Fibroblast of skin of right quadriceps (primary cell): ENCODE measurements at regions not wholly inside any gene's neighbourhood (a gene's known extent, or its start where the extent isn't known, plus 50 kb on each side); places are given as distances from the start of the nearest gene placed in this dataset.
"Not testable (repeated sequence)": the region's sequence is repeated elsewhere in the genome, so short reads cannot be mapped to it uniquely, and the experiment has no call there.

Experiments
- DNase-seq: peaks from one replicate; pipeline ENCODE4 v3.0.0-alpha.2; 2013

DNA sequence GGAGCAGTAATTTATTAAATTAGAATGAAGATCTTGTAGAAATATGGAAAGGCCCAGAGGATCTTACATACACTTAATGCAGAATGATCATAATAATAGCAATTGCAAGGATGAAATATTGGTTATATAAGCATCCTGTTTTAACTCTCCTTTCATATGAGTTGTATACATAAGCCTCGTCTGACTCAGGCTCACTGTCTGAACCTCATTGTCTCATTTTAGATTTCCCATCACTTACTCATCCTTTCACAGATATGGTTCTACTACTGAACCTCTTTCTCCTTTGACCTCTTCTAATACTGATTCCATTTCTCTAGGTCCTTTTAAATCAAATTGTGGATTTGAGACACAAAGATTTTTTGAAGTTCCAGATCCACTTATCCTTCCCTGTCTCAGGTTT is 277.3 kb upstream of the TRPC5 start:
- no peak for DNase-seq

DNA sequence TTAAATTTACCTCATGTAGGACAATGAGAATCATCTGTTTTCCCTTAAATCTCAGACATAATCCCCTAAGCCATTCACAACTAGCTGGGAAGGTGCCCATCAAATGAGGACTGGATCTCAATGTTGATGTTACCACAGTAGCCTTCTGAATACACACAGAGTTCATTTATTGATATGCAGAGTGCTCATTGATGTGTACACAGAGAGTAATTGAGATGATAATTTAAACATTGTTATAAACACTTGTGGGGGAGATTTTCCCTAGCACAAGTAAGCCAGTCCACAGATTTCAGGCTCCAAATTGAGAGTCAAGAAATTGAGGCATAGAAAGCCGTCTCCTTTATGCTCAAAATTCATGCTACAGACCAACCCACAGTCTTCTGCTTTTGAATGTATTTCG is 273.4 kb upstream of the TRPC5 start:
- no peak for DNase-seq

DNA sequence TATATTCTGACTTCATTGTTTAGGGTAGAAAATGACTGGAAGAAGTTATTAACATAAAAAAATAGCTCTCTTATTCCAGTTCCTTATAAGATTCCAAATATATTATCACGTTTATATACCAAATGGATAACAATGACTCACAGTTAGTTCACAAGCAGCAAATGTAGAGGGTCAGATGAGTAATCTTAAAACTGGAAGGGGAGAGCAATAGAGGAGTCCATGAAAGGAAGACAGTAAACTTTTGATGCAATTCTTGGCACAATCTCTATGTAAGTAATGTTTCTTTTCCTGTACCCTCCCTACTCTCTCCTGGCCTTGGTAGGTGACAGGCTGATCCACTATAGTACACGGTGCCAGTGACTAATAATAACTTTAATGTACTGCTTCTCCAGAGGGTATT is 259.0 kb upstream of the TRPC5 start:
- DNase-seq = peak; percentile 14

DNA sequence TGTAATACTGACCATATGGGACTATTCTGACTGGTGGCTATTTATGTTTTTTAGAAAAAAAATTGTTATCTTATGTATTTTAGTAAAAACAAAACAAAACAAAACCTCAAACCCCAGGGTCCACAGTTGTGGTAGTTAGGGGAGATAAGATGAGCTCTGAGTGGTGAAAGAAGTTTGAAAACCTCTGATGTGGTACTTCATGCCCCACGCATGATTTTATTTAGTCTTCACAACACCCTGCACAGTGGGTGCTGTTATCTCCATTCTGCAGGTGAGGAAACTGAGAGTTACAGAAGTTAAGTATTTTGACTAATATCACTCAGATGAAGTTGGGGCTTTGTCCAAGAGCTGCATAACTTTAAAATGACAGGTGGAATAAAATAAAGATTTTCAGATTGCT is 230.6 kb upstream of the TRPC5 start:
- no peak for DNase-seq

DNA sequence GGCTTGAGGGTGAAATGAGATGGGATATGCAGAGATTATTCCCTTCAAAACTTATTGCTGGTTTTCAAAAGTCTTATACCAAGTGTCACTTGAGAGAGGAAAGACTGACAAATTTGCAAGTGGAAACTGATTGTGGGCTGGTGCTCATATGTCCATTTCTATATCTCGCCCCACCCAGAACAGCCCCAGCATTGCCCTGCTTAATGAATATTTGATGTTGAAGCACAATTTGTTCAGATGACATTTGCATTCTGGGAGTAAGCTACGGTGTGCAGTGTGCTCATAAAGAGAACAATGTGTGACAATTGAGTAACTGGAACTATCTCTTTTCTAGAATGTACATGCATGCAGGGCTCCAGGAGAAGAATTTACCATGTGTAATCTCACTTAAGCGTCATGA is 223.5 kb upstream of the TRPC5 start:
- no peak for DNase-seq

DNA sequence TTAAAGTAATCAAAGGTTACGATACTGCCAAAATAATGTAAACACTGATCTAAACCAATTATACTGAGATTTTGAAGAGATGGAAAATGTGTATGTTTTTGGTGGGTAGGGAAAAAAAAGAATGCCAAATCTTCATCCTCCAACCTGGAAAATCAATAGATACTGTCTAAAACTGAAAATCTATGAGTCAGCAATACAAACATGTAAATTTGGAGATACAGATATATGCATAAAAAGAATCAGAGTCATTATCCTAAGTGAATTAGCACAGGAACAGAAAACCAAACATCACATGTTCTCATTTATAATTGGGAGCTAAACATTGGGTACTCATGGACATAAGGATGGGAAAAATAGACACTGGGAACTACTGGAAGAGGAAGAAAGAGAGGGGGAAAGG is 197.4 kb upstream of the TRPC5 start:
- DNase-seq = no peak

DNA sequence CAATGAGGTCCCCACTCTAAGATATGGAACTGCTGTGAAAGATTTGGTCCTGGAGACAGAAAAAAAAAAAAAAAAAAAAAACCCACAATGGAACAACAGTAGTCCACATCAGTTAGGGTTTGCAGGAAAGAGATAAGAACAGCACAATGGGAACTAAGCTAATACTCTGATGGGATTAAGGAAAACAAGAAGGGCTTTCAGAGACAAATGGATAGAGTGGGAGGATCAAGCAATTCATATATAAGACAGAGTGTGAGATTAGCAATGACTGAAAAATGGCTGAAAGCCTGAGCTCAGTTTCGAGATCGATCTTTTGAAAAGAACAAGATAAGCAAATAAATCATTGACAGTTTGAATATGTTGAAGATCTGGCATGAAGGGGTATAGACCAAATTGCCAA is 188.4 kb upstream of the TRPC5 start:
- DNase-seq = no peak

DNA sequence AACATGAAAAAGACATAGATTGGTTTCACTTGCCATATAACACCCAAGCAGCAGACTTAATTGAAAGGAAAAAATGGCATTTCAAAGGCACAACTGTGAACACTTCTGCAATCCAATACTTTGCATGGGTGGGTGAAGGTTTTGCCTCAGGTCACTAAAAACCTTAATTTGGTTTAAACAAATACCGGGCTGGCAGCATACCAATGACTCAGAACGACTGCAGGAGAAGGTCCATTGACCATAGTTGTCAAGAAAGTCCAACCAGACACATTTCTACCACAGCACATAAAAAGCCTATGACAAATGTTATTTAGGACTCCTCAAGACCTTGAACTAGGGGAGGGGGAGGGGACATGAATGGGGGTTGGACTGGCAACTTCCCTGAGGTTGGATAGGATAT is 183.6 kb upstream of the TRPC5 start:
- DNase-seq = no peak

DNA sequence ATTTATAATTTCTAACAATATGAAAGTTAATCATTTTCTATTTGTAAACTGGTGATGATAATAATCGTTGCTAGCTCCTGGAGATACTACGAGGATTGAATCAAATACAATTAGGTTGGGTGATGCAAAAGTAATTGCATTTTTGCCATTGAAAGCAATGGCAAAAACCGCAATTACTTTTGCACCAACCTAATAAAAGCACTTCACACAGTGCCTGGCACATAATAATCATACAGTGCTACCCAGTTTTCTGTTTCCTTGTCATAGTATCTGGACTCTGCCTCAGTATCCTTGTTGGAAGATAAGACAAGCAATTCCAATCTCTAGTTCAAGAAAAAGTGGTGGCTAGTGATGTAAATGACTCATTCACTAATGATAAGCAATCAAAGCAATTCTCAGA is 176.8 kb upstream of the TRPC5 start:
- DNase-seq = no peak

DNA sequence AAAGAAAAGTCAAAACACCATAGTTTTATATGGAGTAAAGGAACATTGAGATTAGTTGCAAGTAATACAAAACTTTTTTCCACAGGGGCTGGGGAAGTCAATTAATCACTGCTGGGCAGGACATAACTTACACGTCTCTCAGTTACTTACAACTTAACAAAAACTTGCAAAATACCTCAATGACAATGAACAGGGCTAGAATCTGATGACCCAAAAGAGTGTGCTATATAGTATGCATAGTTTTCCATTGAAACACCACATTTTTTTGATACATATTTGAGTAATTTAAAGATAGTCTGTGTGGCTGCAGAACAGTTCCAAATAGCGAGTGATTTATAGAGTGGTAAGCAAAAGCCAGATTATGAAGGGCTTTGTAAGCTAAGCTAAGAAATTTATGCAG is 172.3 kb upstream of the TRPC5 start:
- DNase-seq = peak; percentile 0

DNA sequence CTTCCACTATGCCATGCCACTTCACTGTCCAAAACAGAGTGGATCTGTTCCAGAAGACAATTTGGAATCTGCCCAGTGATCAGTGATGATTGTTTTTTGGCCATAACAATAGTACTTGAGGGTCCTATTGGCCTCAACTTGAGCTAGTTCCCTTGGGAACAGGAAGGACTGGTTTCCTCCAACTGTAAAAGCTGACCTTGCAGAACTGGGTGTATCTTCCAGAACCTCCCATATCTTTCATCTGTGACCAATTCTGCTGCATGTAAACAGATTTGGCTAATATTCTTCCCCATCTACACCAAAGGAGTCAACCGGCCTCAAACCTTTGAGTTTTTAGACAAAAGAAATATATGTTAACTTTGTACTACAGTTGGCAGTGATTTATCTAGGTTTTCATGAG is 165.1 kb upstream of the TRPC5 start:
- DNase-seq = no peak

DNA sequence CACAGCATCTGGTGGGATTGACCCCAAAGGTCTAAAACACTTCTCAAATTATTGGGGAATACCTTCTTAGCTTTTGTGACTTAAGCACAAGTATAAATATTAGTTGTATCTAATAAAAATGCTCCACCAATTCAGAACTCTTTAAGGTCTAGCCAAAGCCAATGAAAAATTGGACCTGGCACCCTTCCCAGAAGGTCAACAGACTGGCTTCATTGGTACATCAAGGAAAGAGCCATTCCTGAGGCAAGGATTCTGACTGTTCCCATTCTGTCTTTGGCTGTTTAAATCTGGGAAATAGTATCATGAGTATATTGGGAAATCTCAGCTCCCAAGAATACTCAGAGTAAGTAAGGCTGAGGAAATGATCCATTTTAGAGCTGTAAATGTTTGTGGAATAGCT is 153.0 kb upstream of the TRPC5 start:
- no peak for DNase-seq

DNA sequence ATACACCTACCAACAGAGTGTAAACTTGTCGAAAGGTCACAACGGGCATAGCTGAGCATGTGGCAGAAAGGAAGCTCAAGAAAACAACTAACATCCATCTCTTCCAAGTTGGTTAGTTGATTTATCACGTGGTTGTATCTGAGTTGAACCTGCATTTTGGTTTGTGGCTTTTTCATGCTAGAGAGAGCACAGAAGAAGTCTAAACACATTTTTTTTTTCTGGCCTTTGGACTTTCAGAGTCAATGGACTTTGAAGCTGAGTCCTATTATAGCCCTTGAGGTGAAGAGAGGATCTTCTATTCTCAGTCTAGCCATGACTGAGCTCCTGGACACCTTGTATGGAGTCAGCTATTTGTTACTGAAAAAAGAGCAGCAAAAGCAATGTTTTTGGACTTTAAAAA is 150.6 kb upstream of the TRPC5 start:
- no peak for DNase-seq

DNA sequence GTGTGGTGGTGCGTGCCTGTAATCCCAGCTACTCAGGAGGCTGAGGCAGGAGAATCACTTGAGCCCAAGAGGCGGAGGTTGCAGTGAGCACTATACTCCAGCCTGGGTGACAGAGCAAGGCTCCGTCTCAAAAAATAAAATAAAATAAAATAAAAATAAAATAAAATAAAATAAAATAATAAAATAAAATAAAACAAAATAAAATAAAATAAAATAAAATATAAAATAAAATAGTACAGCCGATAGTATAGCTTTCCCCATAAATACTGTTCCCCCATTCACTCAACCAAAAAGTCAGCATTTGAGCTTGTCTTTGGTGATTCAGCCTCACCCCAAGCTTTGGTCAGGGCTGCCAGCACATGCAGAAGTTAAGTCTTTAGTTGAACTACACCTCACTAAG is 144.2 kb upstream of the TRPC5 start:
- DNase-seq = not testable (repeated sequence)

DNA sequence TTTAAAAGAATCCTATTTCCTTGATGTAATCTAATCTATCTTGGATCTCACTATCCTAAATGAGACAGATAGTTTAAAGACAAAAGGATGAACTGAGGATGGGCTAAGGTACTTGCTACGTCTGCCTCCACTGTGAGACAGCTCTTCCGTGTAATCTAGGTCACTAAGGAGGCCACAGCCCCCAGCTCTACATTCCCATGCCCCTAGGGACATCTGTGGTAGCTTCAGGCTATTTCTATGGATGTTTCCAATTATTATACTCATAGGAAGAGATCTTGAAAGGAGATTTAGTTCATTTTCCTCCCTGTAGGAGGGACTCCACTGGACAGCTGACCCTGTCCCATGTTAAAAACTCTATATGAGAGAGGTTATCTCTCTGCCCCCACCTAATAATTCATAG is 140.8 kb upstream of the TRPC5 start:
- DNase-seq = no peak

DNA sequence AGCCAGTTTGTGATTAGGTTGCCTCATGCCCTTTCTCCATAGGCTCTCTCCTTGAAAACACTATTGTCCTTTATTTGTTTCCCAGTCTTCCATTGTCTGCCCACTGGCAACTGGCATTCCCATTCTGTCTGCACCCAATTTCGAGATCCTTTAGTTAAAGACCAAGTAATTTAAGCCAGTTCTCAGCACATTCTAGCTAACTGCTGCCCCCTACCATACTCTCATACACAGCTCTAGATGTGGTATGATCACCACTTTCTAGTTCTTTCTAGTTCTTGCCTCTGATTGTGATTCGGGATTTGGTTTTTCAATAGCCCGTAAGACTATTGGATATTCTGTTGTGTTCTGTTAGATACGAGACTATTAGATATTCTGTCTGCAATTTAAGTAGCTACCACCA is 135.8 kb upstream of the TRPC5 start:
- DNase-seq = no peak

DNA sequence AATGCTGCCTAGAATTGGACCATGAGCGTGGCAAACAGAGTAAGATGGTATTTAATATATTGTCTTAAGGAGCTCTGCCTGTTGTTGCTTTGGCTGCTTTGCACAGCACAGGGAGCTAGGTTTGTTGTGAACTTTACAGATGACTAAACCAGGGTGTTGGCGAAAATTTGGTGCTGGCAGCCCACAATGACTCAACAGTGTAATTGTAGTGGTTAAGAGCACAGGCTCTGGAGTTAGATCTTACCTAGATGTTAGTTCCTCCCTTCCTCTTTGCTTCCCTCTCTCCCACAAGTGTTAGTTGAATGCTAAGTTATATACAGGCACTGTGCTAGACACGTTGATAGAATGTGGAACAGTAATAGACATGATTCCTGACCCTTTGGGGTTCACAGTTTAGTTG is 128.9 kb upstream of the TRPC5 start:
- DNase-seq = no peak

DNA sequence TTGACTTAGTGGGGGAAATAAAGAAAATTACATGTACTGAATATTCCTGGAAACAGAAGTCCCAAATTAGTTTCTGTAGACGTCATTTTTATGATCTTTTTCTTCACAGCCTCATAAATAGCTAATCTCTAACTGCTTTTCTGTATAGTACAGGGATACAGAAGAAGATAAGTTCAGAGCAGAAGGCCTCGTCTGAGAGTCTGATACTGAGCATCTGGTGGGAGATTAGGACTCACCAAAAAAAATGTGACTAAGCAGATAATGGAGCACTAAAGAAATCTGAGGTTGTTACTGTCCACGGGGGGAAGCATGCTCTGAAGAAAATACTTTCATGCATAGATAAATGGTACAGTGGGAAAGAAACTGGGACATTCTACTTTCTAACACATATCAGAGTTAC is 115.3 kb upstream of the TRPC5 start:
- no peak for DNase-seq

DNA sequence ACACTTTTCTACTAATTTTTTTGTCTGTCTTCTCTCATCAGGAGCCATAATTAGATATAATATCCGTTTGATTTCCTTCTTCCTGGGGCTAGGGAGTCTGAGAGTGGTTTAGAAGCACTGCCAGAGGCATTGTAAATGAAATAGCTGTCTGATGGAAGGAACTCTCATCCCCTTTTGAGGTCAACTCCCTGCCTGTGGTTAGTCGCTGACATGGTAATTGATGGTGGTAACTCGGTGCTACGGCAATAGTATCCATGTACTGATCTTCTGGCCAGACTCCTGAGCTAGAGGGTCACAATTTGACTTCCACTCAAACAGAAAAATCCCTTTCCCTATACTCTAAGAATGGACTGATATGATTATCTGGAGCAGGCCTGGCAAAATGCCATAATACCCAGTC is 108.1 kb upstream of the TRPC5 start:
- no peak for DNase-seq

DNA sequence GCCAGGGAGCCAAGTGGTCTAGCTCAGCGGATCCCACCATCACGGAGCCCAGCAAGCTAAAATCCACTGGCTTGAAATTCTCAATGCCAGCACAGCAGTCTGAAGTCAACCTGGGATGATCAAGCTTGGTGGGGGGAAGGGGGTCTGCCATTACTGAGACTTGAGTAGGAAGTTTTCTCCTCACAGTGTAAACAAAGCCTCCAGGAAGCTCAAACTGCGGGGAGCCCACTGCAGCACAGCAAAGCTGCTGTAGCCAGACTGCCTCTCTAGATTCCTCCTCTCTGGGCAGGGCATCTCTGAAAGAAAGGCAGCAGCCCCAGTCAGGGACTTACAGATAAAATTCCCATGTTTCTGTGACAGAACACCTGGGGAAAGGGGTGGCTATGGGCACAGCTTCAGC is 98.8 kb upstream of the TRPC5 start:
- DNase-seq = not testable (repeated sequence)

DNA sequence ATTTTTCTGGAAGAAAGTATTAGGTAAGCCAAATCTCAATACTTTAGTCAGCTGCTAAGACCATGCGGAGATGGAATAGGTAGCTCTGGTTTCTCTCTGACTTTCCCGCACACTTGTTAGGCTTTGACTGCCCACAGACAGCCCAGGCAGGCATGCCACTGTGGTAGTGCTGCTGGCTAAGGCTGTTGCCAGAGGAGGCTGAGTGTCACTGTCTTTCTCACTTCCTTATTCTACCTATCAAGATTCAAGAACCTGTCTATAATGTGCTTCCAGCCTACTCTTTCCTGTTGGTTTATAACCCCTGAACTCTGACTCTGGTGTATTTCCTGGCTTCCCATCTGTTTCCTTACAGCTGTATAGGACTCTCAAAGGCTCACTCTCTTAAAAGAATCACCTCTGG is 81.8 kb upstream of the TRPC5 start:
- no peak for DNase-seq

DNA sequence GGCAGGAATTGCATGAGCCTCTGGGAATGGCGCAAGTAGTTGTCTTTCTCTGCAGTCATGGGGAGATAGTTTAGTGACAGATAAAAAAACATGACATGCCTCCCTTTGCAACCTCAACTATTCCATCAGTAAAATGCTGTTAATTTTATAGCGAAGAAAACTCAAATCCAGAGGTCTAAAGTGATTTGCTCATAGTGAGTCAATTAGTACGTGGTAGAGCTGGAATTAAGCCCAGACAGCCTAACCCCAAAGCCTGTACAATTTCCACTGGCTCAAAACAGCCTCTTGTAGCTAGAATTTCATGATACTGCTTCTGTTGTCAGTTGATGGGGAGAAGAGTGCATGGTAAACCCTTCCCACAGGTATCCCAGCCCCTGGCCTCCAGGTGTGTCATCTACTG is 81.3 kb upstream of the TRPC5 start:
- peak; percentile 3 for DNase-seq

DNA sequence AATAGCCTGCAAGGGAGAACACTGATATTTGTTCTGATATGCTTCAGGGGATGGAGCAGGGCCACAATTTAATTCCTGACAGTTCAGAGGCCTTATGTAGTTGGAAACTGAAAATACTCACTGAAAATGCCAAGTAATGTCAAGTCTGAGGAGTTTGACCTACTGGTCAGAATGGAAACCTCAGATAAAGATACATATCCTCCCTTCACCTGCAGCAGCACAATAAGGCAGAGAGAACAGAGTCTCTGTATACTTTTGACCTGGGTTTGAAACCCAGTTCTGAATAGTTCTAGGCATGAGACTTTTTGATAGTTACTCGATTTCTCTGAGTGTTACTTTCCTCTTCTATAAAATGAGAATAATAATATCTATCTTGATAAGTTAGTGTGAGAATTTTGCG is 65.8 kb upstream of the TRPC5 start:
- DNase-seq = no peak

DNA sequence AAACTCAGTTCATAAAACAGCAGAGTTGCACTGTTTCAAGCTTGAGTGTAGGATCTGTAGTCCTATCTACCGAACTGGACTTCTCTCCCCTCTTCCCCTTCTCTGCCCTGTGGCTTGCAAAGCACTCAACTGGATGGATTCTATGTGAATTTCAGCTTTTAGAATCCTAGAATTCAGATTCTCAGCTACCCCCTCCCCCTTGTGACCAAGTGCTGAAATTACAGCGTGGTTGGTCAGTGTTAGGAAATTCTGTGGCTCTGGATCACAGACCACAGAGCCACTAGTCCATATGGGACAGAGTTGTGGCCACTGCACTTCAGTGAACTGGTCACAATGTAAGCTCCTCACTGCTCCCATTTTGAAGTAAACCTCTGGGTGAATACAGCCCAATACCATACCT is 64.6 kb upstream of the TRPC5 start:
- DNase-seq = no peak

DNA sequence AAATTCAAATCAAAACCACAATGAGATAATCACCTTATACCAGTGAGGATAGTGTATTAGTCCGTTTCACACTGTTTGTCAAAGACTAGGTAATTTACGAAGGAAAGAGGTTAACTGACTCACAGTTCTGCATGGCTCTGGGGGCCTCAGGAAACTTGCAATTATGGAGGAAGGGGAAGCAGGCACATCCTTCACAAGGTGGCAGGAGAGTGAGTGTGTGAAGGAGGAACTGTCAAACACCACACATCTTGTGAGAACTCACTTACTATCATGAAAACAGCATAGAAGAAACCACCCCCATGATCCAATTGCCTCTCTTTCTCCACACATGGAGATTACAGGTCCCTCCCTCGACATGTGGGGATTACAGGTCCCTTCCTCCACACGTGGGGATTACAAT is 54.7 kb upstream of the TRPC5 start:
- no peak for DNase-seq
